BJ (cell line): ENCODE measurements at regions not wholly inside any gene's neighbourhood (a gene's known extent, or its start where the extent isn't known, plus 50 kb on each side); places are given as distances from the start of the nearest gene placed in this dataset.

Source experiments
- CTCF ChIA-PET: fragments of 350-600 bp; formaldehyde crosslinking; extraction: SDS; loops from one replicate; lab custom pipeline; 2021; ENCODE audit warnings: antibody characterized with exemption, inconsistent platforms; lab: Yijun Ruan, JAX
- POLR2A ChIA-PET: fragments of 300-600 bp; sonication (Branson Sonifier 250); formaldehyde crosslinking; extraction: SDS; loops from one replicate; lab custom pipeline; 2021; ENCODE audit warnings: antibody characterized with exemption; lab: Charles Lee
- DNase-seq: peaks from one replicate; pipeline ENCODE4 v3.0.0-alpha.2; 2011; ENCODE audit warnings: low read depth
- H3K27me3 ChIP-seq: 2 replicates; pipeline ENCODE4 v1.6.0; 2011; ENCODE audit warnings: low read length; ENCODE audit not compliant: control insufficient read depth, insufficient read depth
- H3K36me3 ChIP-seq: 2 replicates; pipeline ENCODE4 v1.5.1; 2011; ENCODE audit warnings: low read length; ENCODE audit not compliant: control insufficient read depth, insufficient read depth
- H3K4me3 ChIP-seq: 2 replicates; pipeline ENCODE4 v1.5.1; 2011; ENCODE audit warnings: low read depth, mild to moderate bottlenecking, control low read depth, low read length
- CTCF ChIP-seq: IDR thresholded peaks from 2 replicates; pipeline ENCODE4 v1.5.1; 2011; ENCODE audit warnings: low read depth, mild to moderate bottlenecking, control low read depth, inconsistent platforms, low read length, moderate library complexity; ENCODE audit not compliant: insufficient read depth

GRCh38 chr2:118529908-118530599, 317.4 kb downstream of the EN1 start:
- no peak for DNase-seq
- no peak overlapping the region for H3K4me3 ChIP-seq
- H3K36me3 ChIP-seq, result no peaks in the 10 kb centered on the region
- no peak for TF ChIP-seq CTCF
- H3K27me3 ChIP-seq, result no peaks in the 10 kb centered on the region
- CTCF ChIA-PET, result no interaction called here
- POLR2A ChIA-PET, result no interaction called here

GRCh38 chr2:118527571-118527970, 319.9 kb downstream of the EN1 start:
- POLR2A ChIA-PET, result no interaction called here
- H3K36me3 ChIP-seq, result no peaks in the 10 kb centered on the region
- H3K4me3 ChIP-seq, result no peak overlapping the region
- no peak for DNase-seq
- CTCF ChIA-PET, result interaction anchor here (1.0 to 1.7 kb wide), 3 partner anchors 8 to 24 kb away, joined by 3 to 8 read pairs (median 4); no protein-coding TSS in a partner anchor
- TF ChIP-seq CTCF, result no peak
- H3K27me3 ChIP-seq, result no peaks in the 10 kb centered on the region

DNA sequence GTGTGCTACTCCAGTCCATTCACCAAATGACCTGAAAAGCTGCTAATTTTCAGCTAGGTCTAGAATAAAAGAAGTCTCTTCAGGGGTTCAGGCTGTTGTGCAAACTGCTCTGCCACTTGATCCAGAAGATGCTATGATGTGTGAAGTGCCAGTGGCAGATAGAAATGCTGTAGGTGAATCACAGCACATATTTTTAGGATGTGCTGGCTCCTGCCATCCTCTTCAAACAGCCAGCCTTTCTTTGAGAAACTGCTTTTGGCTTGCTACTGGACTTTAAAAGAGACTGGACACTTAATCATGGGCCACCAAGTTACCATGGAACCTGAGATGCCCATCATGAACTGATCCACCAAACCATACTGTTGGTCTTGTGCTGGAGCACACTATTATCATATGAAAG, 322.1 kb downstream of the EN1 start:
- no peak overlapping the region for H3K4me3 ChIP-seq
- H3K36me3 ChIP-seq, result no peaks in the 10 kb centered on the region
- ChIA-PET CTCF (interaction anchor here (1.3 to 2.1 kb wide), 2 partner anchors 328 to 330 kb away, joined by 4 to 7 read pairs; no protein-coding TSS in a partner anchor), POLR2A (no interaction called here)
- no peak for DNase-seq
- TF ChIP-seq CTCF, result no peak
- H3K27me3 ChIP-seq, result no peaks in the 10 kb centered on the region

- ChIA-PET POLR2A (no interaction called here), CTCF (interaction anchor here (1.3 kb wide), 1 partner anchor 329 kb away, joined by 4 read pairs; no protein-coding TSS in a partner anchor)
- Histone ChIP-seq H3K4me3 (no peak overlapping the region), H3K36me3 (no peaks in the 10 kb centered on the region), H3K27me3 (no peaks in the 10 kb centered on the region)
- TF ChIP-seq CTCF, result no peak
- no peak for DNase-seq
Measured at GRCh38 chr2:118524911-118525310, 322.5 kb downstream of the EN1 start.

GRCh38 chr2:118523761-118524160, 323.7 kb downstream of the EN1 start:
- DNase-seq, result no peak
- ChIA-PET POLR2A (no interaction called here), CTCF (no interaction called here)
- no peak for TF ChIP-seq CTCF
- H3K27me3 ChIP-seq, result no peaks in the 10 kb centered on the region
- no peak overlapping the region for H3K4me3 ChIP-seq
- no peaks in the 10 kb centered on the region for H3K36me3 ChIP-seq
